ENCODE measurements at regions not wholly inside any gene's neighbourhood (a gene's known extent, or its start where the extent isn't known, plus 50 kb on each side); places are given as distances from the start of the nearest gene placed in this dataset.

- H3K4me3 Mint-ChIP-seq = no peak overlapping the region
- H3K27ac Mint-ChIP-seq = no peak overlapping the region
- H3K27me3 Mint-ChIP-seq (ENCODE audit: low read depth) = peaks cover 2% of the 10 kb centered on the region
- peaks cover 28% of the 10 kb centered on the region for H3K4me1 Mint-ChIP-seq
- POLR2A ChIA-PET = no interaction called here
- peaks cover 27% of the 10 kb centered on the region for H3K9me3 Mint-ChIP-seq
- peaks cover 29% of the 10 kb centered on the region for H3K36me3 Mint-ChIP-seq
- no peak for DNase-seq (ENCODE audit: low spot score)
- CTCF ChIA-PET = no interaction called here
- ATAC-seq = no peak
- no peak for TF ChIP-seq ESRRA (CRISPR knock-in tag; IDR thresholded peaks at IDR 0.05; ENCODE audit: borderline replicate concordance)
- TF ChIP-seq ZNF423 (CRISPR knock-in tag; IDR thresholded peaks at IDR 0.05) = no peak
- TF ChIP-seq MXD4 (CRISPR knock-in tag; IDR thresholded peaks at IDR 0.05; ENCODE audit: borderline replicate concordance) = no peak
- no peak for TF ChIP-seq CREM (CRISPR knock-in tag; IDR thresholded peaks at IDR 0.05)
- no peak for TF ChIP-seq CREB1 (CRISPR knock-in tag; IDR thresholded peaks at IDR 0.05)
- TF ChIP-seq GTF2I (CRISPR knock-in tag; conservative IDR thresholded peaks at IDR 0.05) = no peak
- TF ChIP-seq ZMAT4 (CRISPR knock-in tag; IDR thresholded peaks at IDR 0.05) = no peak
- no peak for TF ChIP-seq ETV6 (CRISPR knock-in tag; IDR thresholded peaks at IDR 0.05)
- TF ChIP-seq ZBTB43 (CRISPR knock-in tag; IDR thresholded peaks at IDR 0.05) = no peak
- no peak for TF ChIP-seq ATF2 (CRISPR knock-in tag; IDR thresholded peaks at IDR 0.05; ENCODE audit: borderline replicate concordance, low read depth)
- no peak for TF ChIP-seq IRF1 (CRISPR knock-in tag; IDR thresholded peaks at IDR 0.05)
- no peak for TF ChIP-seq ELF4 (CRISPR knock-in tag; IDR thresholded peaks at IDR 0.05; ENCODE audit: low read depth)
- no peak for TF ChIP-seq FOXP4 (CRISPR knock-in tag; IDR thresholded peaks at IDR 0.05)
- no peak for TF ChIP-seq TEAD1 (CRISPR knock-in tag; IDR thresholded peaks at IDR 0.05)
These were observed 219.0 kb upstream of the JARID2 start for GRCh38 chr6:15026832-15027231.

GRCh38 chr6:15027472-15027871 is 218.4 kb upstream of the JARID2 start:
- no peak for DNase-seq (ENCODE audit: low spot score)
- Mint-ChIP-seq H3K27me3 (ENCODE audit: low read depth) (peaks cover 2% of the 10 kb centered on the region), H3K4me1 (peaks cover 29% of the 10 kb centered on the region), H3K9me3 (peaks cover 27% of the 10 kb centered on the region), H3K4me3 (no peak overlapping the region), H3K36me3 (peaks cover 29% of the 10 kb centered on the region), H3K27ac (no peak overlapping the region)
- CTCF ChIA-PET = no interaction called here
- POLR2A ChIA-PET = no interaction called here
- ATAC-seq = no peak
- TF ChIP-seq ZNF416 (CRISPR knock-in tag; IDR thresholded peaks at IDR 0.05) (no peak), PRDM15 (CRISPR knock-in tag; IDR thresholded peaks at IDR 0.05) (no peak), ZNF219 (CRISPR knock-in tag; IDR thresholded peaks at IDR 0.05; ENCODE audit: borderline replicate concordance) (no peak), SP1 (CRISPR knock-in tag; conservative IDR thresholded peaks at IDR 0.05) (no peak), ZNF121 (CRISPR knock-in tag; IDR thresholded peaks at IDR 0.05) (no peak), NR1H2 (CRISPR knock-in tag; IDR thresholded peaks at IDR 0.05) (no peak), ZNF423 (CRISPR knock-in tag; IDR thresholded peaks at IDR 0.05) (no peak), IRF2 (CRISPR knock-in tag; IDR thresholded peaks at IDR 0.05; ENCODE audit: borderline replicate concordance, low read depth) (no peak), STAT6 (CRISPR knock-in tag; conservative IDR thresholded peaks at IDR 0.05; ENCODE audit: low read depth) (no peak), CDX4 (CRISPR knock-in tag; IDR thresholded peaks at IDR 0.05; ENCODE audit: borderline replicate concordance) (no peak)
